Activated CD4-positive, alpha-beta T cell treated with anti-CD3 and anti-CD28 coated beads for 36 hours (primary cell): ENCODE measurements at regions not wholly inside any gene's neighbourhood (a gene's known extent, or its start where the extent isn't known, plus 50 kb on each side); places are given as distances from the start of the nearest gene placed in this dataset.

Experiments
- ATAC-seq: fragments of 200-7000 bp; cut with Tn5 transposase; one replicate; pipeline ENCODE4 v1.10.0; 2021; ENCODE audit warnings: mild to moderate bottlenecking, moderate library complexity
- CTCF ChIA-PET: fragments of 350-600 bp; sonication (Branson Sonifier 250); formaldehyde crosslinking; loops from one replicate; lab custom pipeline; 2021; ENCODE audit warnings: antibody characterized with exemption; lab: Charles Lee
- POLR2A ChIA-PET: fragments of 350-600 bp; sonication (Branson Sonifier 250); formaldehyde crosslinking; loops from one replicate; lab custom pipeline; 2021; ENCODE audit warnings: antibody characterized with exemption, inconsistent platforms; lab: Charles Lee
- DNase-seq: peaks from one replicate; pipeline ENCODE4 v3.0.0-alpha.2; 2020
- H3K27ac Mint-ChIP-seq: one replicate; pipeline ENCODE4 v1.8.0; 2021; ENCODE audit warnings: mixed read lengths
- H3K27me3 Mint-ChIP-seq: one replicate; pipeline ENCODE4 v1.8.0; 2021; ENCODE audit warnings: mixed read lengths
- H3K36me3 Mint-ChIP-seq: one replicate; pipeline ENCODE4 v1.8.0; 2021; ENCODE audit warnings: low read depth, mixed read lengths
- H3K4me1 Mint-ChIP-seq: one replicate; pipeline ENCODE4 v1.8.0; 2021; ENCODE audit warnings: mixed read lengths
- H3K4me3 Mint-ChIP-seq: one replicate; pipeline ENCODE4 v1.8.0; 2021; ENCODE audit warnings: mild to moderate bottlenecking, moderate library complexity, mixed read lengths
- H3K9me3 Mint-ChIP-seq: one replicate; pipeline ENCODE4 v1.8.0; 2021; ENCODE audit warnings: low read depth, mixed read lengths
- intact Hi-C, 2 experiments: fragments of 100-400 bp; cut with DNase I in 1 of 2; cut with micrococcal nuclease in 1 of 2; formaldehyde crosslinking; loops; one replicate each; pipeline versions ENCODE4 v1.14.2 to v1.15.1; 2022 to 2024; cut with DNase I, micrococcal nuclease

- Mint-ChIP-seq H3K4me1 (no peaks in the 10 kb centered on the region), H3K36me3 (no peaks in the 10 kb centered on the region), H3K4me3 (no peak overlapping the region), H3K27me3 (peaks cover 2% of the 10 kb centered on the region), H3K9me3 (no peaks in the 10 kb centered on the region), H3K27ac (no peak overlapping the region)
- DNase-seq (no peak), ATAC-seq (no peak)
- ChIA-PET CTCF (no interaction called here), POLR2A (no interaction called here)
- intact Hi-C loops = no loop called here
Observed at GRCh38 chr1:40927781-40928180, 51.7 kb upstream of the CTPS1 start.

GRCh38 chr1:40928699-40929098 is 50.8 kb upstream of the CTPS1 start:
- intact Hi-C loops = no loop called here
- ATAC-seq (no peak), DNase-seq (no peak)
- no peak overlapping the region for H3K27ac Mint-ChIP-seq
- no peaks in the 10 kb centered on the region for H3K9me3 Mint-ChIP-seq
- peaks cover 3% of the 10 kb centered on the region for H3K27me3 Mint-ChIP-seq
- POLR2A ChIA-PET = no interaction called here
- CTCF ChIA-PET = no interaction called here
- H3K4me1 Mint-ChIP-seq = no peaks in the 10 kb centered on the region
- H3K4me3 Mint-ChIP-seq = no peak overlapping the region
- H3K36me3 Mint-ChIP-seq = no peaks in the 10 kb centered on the region

GRCh38 chr1:40929155-40929554 is 50.3 kb upstream of the CTPS1 start:
- H3K9me3 Mint-ChIP-seq = no peaks in the 10 kb centered on the region

More at GRCh38 chr1:40929155-40929554, 50.3 kb upstream of the CTPS1 start:
- CTCF ChIA-PET = interaction anchor here (0.6 kb wide), 1 partner anchor 20 kb away, joined by 4 read pairs; no protein-coding TSS in a partner anchor
- DNase-seq (no peak), ATAC-seq (no peak)
- Mint-ChIP-seq H3K4me3 (no peak overlapping the region), H3K4me1 (no peaks in the 10 kb centered on the region), H3K36me3 (no peaks in the 10 kb centered on the region), H3K27ac (no peak overlapping the region), H3K27me3 (peaks cover 3% of the 10 kb centered on the region)
- POLR2A ChIA-PET = no interaction called here
- intact Hi-C loops = no loop called here
